Esophagus squamous epithelium (tissue), 4 donors: ENCODE measurements at regions not wholly inside any gene's neighbourhood (a gene's known extent, or its start where the extent isn't known, plus 50 kb on each side); places are given as distances from the start of the nearest gene placed in this dataset.

Source experiments
- POLR2A ChIP-seq, 4 donors: fragments of 450-650 bp; IDR thresholded peaks; one replicate each; pipeline ENCODE4 v1.6.1; 2017; ENCODE audit warnings: antibody characterized with exemption in 4 of 4, mild to moderate bottlenecking in 4 of 4, moderate library complexity in 3 of 4
- TF ChIP-seq, protein P1 (sequence below), 6 experiments: fragments of 450-650 bp in 4 of 6; fragments of 200-600 bp in 2 of 6; sonication (generic) in 2 of 6; IDR thresholded peaks; one replicate each; pipeline ENCODE4 v1.5.1; 2016 to 2019; ENCODE audit warnings: antibody characterized with exemption in 6 of 6, mild to moderate bottlenecking in 4 of 6, moderate library complexity in 4 of 6

GRCh38 chr1:34332996-34333395 is 156.3 kb downstream of the C1orf94 start:
- TF ChIP-seq, protein P1, sequence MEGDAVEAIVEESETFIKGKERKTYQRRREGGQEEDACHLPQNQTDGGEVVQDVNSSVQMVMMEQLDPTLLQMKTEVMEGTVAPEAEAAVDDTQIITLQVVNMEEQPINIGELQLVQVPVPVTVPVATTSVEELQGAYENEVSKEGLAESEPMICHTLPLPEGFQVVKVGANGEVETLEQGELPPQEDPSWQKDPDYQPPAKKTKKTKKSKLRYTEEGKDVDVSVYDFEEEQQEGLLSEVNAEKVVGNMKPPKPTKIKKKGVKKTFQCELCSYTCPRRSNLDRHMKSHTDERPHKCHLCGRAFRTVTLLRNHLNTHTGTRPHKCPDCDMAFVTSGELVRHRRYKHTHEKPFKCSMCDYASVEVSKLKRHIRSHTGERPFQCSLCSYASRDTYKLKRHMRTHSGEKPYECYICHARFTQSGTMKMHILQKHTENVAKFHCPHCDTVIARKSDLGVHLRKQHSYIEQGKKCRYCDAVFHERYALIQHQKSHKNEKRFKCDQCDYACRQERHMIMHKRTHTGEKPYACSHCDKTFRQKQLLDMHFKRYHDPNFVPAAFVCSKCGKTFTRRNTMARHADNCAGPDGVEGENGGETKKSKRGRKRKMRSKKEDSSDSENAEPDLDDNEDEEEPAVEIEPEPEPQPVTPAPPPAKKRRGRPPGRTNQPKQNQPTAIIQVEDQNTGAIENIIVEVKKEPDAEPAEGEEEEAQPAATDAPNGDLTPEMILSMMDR (IDR thresholded peaks at IDR 0.05) = no peak
- no peak for TF ChIP-seq POLR2A (IDR thresholded peaks at IDR 0.05)
